ENCODE measurements at regions not wholly inside any gene's neighbourhood (a gene's known extent, or its start where the extent isn't known, plus 50 kb on each side); places are given as distances from the start of the nearest gene placed in this dataset.
A peak's percentile ranks its signal among the peaks of the same experiment; 100 is the strongest.

GRCh38 chr6:26216359-26216885 is 129.2 kb downstream of the HFE start:
- peaks cover 3% of the 10 kb centered on the region for H3K4me1 ChIP-seq (ENCODE audit: insufficient read depth, low read length, poor library complexity, severe bottlenecking)
- no peaks in the 10 kb centered on the region for H3K9me3 ChIP-seq (ENCODE audit: low read depth, low read length, poor library complexity, severe bottlenecking)
- intact Hi-C loops (cut with micrococcal nuclease; ENCODE audit: unreplicated experiment): loop anchor here (1.0 to 5.0 kb wide), 3 partner anchors 35 to 159 kb away; a partner anchor contains a TSS
- peak overlapping the region; percentile 62 for H3K4me3 ChIP-seq (ENCODE audit: low read depth, low read length, poor library complexity, severe bottlenecking)
- H3K27me3 ChIP-seq (replicated peaks; ENCODE audit: insufficient read depth, low read depth, low read length, poor library complexity): no peaks in the 10 kb centered on the region
- peak; percentile 98 for DNase-seq (ENCODE audit: low spot score)
- ChIA-PET POLR2A (ENCODE audit: low non-redundant PET) (interaction anchor here (0.5 to 2.9 kb wide), 22 partner anchors 11 to 1656 kb away, joined by 3 to 85 read pairs (median 6); a partner anchor contains a TSS), CTCF (interaction anchor here (0.8 kb wide), 1 partner anchor 41 kb away, joined by 3 read pairs; no protein-coding TSS in a partner anchor)
- peak overlapping the region; percentile 92 for H3K27ac ChIP-seq (ENCODE audit: low read depth, low read length, poor library complexity, severe bottlenecking)
- H3K36me3 ChIP-seq (ENCODE audit: insufficient read depth, low read length, poor library complexity, severe bottlenecking): no peaks in the 10 kb centered on the region
- TF ChIP-seq CTCF (conservative IDR thresholded peaks at IDR 0.05; ENCODE audit: low read depth, low read length) (no peak), EZH2 (IDR thresholded peaks at IDR 0.05; ENCODE audit: borderline replicate concordance, low read depth, low read length, poor library complexity, severe bottlenecking) (no peak)
- TSS peak; percentile 97 for BruUV-seq (replicated peaks)

- H3K36me3 ChIP-seq (ENCODE audit: insufficient read depth, low read length, poor library complexity, severe bottlenecking): no peaks in the 10 kb centered on the region
- H3K4me3 ChIP-seq (ENCODE audit: low read depth, low read length, poor library complexity, severe bottlenecking): peak overlapping the region; percentile 62
- TSS peak; percentile 100 for BruUV-seq (replicated peaks)
- no peak for DNase-seq (ENCODE audit: low spot score)
- no peaks in the 10 kb centered on the region for H3K9me3 ChIP-seq (ENCODE audit: low read depth, low read length, poor library complexity, severe bottlenecking)
- TF ChIP-seq EZH2 (IDR thresholded peaks at IDR 0.05; ENCODE audit: borderline replicate concordance, low read depth, low read length, poor library complexity, severe bottlenecking): no peak
- peak; percentile 39; the same call in 1 of the 2 replicates for TF ChIP-seq CTCF (conservative IDR thresholded peaks at IDR 0.05; ENCODE audit: low read depth, low read length)
- peak overlapping the region; percentile 92 for H3K27ac ChIP-seq (ENCODE audit: low read depth, low read length, poor library complexity, severe bottlenecking)
- ChIA-PET CTCF (interaction anchor here (0.5 to 0.8 kb wide), 2 partner anchors 19 to 41 kb away, joined by 3 to 9 read pairs; no protein-coding TSS in a partner anchor), POLR2A (ENCODE audit: low non-redundant PET) (interaction anchor here (0.6 to 2.9 kb wide), 19 partner anchors 11 to 1655 kb away, joined by 3 to 85 read pairs (median 5); a partner anchor contains a TSS)
- no peaks in the 10 kb centered on the region for H3K27me3 ChIP-seq (replicated peaks; ENCODE audit: insufficient read depth, low read depth, low read length, poor library complexity)
- peaks cover 4% of the 10 kb centered on the region for H3K4me1 ChIP-seq (ENCODE audit: insufficient read depth, low read length, poor library complexity, severe bottlenecking)
- intact Hi-C loops (cut with micrococcal nuclease; ENCODE audit: unreplicated experiment): loop anchor here (1.0 to 5.0 kb wide), 3 partner anchors 34 to 160 kb away; a partner anchor contains a TSS
Measured at GRCh38 chr6:26216886-26217713, 129.9 kb downstream of the HFE start.

GRCh38 chr6:26217714-26218075 is 130.5 kb downstream of the HFE start:
- POLR2A ChIA-PET (ENCODE audit: low non-redundant PET): interaction anchor here (0.6 to 1.6 kb wide), 3 partner anchors 10 to 53 kb away, joined by 3 to 8 read pairs (median 6); a partner anchor contains a TSS
- intact Hi-C loops (cut with micrococcal nuclease; ENCODE audit: unreplicated experiment): loop anchor here (5.0 kb wide), 2 partner anchors 55 to 160 kb away; a partner anchor contains a TSS
- no peak for TF ChIP-seq EZH2 (IDR thresholded peaks at IDR 0.05; ENCODE audit: borderline replicate concordance, low read depth, low read length, poor library complexity, severe bottlenecking)
- TF ChIP-seq CTCF (conservative IDR thresholded peaks at IDR 0.05; ENCODE audit: low read depth, low read length): no peak

More at GRCh38 chr6:26217714-26218075, 130.5 kb downstream of the HFE start:
- Histone ChIP-seq H3K4me1 (ENCODE audit: insufficient read depth, low read length, poor library complexity, severe bottlenecking) (peaks cover 10% of the 10 kb centered on the region), H3K27ac (ENCODE audit: low read depth, low read length, poor library complexity, severe bottlenecking) (peak overlapping the region; percentile 92), H3K27me3 (replicated peaks; ENCODE audit: insufficient read depth, low read depth, low read length, poor library complexity) (no peaks in the 10 kb centered on the region), H3K36me3 (ENCODE audit: insufficient read depth, low read length, poor library complexity, severe bottlenecking) (no peaks in the 10 kb centered on the region), H3K4me3 (ENCODE audit: low read depth, low read length, poor library complexity, severe bottlenecking) (peak overlapping the region; percentile 62), H3K9me3 (ENCODE audit: low read depth, low read length, poor library complexity, severe bottlenecking) (no peaks in the 10 kb centered on the region)
- DNase-seq (ENCODE audit: low spot score): peak; percentile 69
- CTCF ChIA-PET: no interaction called here
- BruUV-seq (replicated peaks): no TSS peak

All from A673 (cell line).